ENCODE measurements at regions not wholly inside any gene's neighbourhood (a gene's known extent, or its start where the extent isn't known, plus 50 kb on each side); places are given as distances from the start of the nearest gene placed in this dataset.

DNA sequence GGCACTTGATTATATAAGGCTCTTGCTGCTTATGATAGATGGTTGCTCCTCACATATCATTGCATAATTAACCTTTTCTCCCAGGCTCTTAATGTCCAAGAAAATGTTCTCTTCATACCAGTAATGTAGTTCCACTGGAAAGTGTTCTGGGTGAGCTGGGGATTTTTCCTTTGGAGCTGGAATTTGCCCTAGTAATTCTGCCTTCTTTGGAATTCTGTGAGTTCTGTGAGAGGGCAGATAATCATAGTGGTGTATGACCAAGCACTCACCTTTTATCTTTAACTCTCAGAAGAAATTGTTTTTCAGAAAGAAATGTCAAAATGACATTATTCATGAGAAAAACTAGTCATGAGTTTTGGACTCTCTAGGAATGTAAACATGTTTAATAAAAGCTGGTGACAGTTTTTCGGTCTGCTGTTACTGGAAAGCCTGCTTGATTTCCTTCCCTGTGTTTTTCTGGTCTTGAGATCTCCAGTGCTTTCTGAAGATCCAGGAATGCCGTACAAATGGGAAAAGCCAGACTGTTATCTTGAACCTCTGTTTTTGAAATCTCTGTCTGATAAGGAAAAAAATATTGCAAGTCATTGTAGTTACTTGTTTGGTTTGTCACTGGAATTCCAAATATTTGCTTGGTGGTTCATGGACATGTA lies 148.3 kb upstream of the PRPS1L1 start:
- no peak overlapping the region for H3K27ac Mint-ChIP-seq
- peaks cover 9% of the 10 kb centered on the region for H3K9me3 Mint-ChIP-seq
- DNase-seq (ENCODE audit: low spot score) (no peak), ATAC-seq (no peak)
- H3K4me1 Mint-ChIP-seq: no peaks in the 10 kb centered on the region
- POLR2A ChIA-PET: no interaction called here
- CTCF ChIA-PET: no interaction called here
- no peak overlapping the region for H3K4me3 Mint-ChIP-seq
- TF ChIP-seq ZNF263 (CRISPR knock-in tag; IDR thresholded peaks at IDR 0.05; ENCODE audit: low read depth) (no peak), HMGA2 (CRISPR knock-in tag; IDR thresholded peaks at IDR 0.05) (no peak), ZNF219 (CRISPR knock-in tag; IDR thresholded peaks at IDR 0.05; ENCODE audit: borderline replicate concordance) (no peak)
- TF ChIP-seq, protein P1, sequence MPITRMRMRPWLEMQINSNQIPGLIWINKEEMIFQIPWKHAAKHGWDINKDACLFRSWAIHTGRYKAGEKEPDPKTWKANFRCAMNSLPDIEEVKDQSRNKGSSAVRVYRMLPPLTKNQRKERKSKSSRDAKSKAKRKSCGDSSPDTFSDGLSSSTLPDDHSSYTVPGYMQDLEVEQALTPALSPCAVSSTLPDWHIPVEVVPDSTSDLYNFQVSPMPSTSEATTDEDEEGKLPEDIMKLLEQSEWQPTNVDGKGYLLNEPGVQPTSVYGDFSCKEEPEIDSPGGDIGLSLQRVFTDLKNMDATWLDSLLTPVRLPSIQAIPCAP (CRISPR knock-in tag; IDR thresholded peaks at IDR 0.05): no peak
- TF ChIP-seq, protein P2, sequence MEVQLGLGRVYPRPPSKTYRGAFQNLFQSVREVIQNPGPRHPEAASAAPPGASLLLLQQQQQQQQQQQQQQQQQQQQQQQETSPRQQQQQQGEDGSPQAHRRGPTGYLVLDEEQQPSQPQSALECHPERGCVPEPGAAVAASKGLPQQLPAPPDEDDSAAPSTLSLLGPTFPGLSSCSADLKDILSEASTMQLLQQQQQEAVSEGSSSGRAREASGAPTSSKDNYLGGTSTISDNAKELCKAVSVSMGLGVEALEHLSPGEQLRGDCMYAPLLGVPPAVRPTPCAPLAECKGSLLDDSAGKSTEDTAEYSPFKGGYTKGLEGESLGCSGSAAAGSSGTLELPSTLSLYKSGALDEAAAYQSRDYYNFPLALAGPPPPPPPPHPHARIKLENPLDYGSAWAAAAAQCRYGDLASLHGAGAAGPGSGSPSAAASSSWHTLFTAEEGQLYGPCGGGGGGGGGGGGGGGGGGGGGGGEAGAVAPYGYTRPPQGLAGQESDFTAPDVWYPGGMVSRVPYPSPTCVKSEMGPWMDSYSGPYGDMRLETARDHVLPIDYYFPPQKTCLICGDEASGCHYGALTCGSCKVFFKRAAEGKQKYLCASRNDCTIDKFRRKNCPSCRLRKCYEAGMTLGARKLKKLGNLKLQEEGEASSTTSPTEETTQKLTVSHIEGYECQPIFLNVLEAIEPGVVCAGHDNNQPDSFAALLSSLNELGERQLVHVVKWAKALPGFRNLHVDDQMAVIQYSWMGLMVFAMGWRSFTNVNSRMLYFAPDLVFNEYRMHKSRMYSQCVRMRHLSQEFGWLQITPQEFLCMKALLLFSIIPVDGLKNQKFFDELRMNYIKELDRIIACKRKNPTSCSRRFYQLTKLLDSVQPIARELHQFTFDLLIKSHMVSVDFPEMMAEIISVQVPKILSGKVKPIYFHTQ (CRISPR knock-in tag; IDR thresholded peaks at IDR 0.05): no peak
- no peaks in the 10 kb centered on the region for H3K36me3 Mint-ChIP-seq
- no peaks in the 10 kb centered on the region; the same call in 1 of the 2 replicates for H3K27me3 Mint-ChIP-seq (ENCODE audit: low read depth)

DNA sequence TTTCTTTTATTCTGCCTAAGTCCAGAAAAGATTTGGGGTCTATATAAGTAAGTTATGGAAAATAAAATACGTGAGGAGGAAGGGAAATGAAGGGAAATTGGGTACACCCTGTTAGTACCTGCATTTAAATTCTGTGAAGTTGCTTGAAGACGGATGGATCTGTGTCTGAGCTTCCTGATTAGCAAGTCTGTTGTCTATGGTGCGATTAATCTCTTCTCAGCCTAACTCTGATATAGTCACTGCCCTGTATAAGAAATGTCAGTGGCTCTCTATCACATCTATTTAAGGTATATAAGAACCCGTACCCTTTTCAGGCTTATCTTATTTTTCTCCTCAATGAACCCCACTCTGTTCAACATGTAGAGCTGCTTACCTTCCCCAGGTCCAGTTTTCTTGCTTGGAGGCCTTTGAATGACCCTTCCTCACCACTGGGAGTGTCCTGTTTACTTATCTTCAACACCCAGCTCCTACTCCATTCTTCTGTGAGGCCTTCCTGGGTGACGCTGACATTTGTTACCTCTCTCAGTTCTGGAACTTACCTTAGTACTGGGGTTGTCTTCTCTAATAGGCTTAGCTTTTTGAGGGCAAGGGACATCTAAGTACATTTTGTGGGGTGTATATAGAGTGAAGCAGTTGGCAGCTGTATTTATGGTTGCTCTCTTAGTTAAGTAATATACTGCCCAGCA lies 149.6 kb upstream of the PRPS1L1 start:
- Mint-ChIP-seq H3K27me3 (ENCODE audit: low read depth) (no peaks in the 10 kb centered on the region; the same call in 1 of the 2 replicates), H3K27ac (no peak overlapping the region), H3K4me3 (no peak overlapping the region), H3K4me1 (no peaks in the 10 kb centered on the region), H3K36me3 (no peaks in the 10 kb centered on the region), H3K9me3 (peaks cover 9% of the 10 kb centered on the region)
- ATAC-seq: no peak
- CTCF ChIA-PET: no interaction called here
- POLR2A ChIA-PET: no interaction called here
- TF ChIP-seq, protein P1 (CRISPR knock-in tag; IDR thresholded peaks at IDR 0.05): no peak
- TF ChIP-seq TEAD4 (CRISPR knock-in tag; IDR thresholded peaks at IDR 0.05) (no peak), KAT7 (CRISPR knock-in tag; IDR thresholded peaks at IDR 0.05; ENCODE audit: borderline replicate concordance) (no peak), EMX1 (CRISPR knock-in tag; IDR thresholded peaks at IDR 0.05) (no peak)
- DNase-seq (ENCODE audit: low spot score): no peak

DNA sequence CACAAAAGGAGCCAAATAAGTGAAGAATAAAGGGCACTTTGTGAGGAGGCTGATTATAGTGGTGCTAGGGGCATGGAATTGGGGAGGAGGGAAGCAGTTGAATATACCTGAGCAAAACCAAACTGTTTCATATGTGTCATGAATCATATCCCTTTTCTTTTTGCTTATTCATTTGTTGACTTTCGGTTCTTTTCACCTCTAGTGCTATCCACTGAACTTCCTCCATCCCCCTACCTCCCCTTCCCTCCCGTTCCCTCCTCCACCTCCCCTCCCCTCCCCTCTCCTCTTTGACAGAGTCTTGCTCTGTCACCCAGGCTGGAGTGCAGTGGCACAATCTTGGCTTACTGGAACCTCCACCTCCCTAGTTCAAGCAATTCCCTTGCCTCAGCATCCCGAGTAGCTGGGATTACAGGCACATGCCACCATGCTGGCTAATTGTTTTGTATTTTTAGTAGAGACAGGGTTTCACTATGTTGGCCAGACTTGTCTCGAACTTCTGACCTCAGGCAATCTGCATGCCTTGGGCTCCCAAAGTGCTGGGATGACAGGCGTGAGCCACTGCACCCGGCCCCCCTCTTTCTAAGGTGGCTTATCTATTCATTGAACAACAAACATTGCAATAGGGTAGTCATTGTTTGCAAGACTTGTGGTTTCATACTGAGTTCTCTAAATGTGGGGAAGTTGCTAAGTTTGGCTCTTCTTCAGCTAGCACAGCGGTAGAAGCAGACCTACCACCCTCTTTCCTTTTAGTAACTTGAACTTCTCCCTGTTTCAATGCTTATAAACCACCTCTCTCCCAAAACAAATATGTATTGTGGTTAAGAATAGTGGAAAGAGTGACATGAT lies 150.4 kb upstream of the PRPS1L1 start:
- H3K27me3 Mint-ChIP-seq (ENCODE audit: low read depth): no peaks in the 10 kb centered on the region; the same call in 1 of the 2 replicates
- no peak overlapping the region for H3K27ac Mint-ChIP-seq
- TF ChIP-seq, protein P3, sequence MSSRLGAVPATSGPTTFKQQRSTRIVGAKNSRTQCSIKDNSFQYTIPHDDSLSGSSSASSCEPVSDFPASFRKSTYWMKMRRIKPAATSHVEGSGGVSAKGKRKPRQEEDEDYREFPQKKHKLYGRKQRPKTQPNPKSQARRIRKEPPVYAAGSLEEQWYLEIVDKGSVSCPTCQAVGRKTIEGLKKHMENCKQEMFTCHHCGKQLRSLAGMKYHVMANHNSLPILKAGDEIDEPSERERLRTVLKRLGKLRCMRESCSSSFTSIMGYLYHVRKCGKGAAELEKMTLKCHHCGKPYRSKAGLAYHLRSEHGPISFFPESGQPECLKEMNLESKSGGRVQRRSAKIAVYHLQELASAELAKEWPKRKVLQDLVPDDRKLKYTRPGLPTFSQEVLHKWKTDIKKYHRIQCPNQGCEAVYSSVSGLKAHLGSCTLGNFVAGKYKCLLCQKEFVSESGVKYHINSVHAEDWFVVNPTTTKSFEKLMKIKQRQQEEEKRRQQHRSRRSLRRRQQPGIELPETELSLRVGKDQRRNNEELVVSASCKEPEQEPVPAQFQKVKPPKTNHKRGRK (CRISPR knock-in tag; IDR thresholded peaks at IDR 0.05; ENCODE audit: borderline replicate concordance): no peak
- TF ChIP-seq, protein P4, sequence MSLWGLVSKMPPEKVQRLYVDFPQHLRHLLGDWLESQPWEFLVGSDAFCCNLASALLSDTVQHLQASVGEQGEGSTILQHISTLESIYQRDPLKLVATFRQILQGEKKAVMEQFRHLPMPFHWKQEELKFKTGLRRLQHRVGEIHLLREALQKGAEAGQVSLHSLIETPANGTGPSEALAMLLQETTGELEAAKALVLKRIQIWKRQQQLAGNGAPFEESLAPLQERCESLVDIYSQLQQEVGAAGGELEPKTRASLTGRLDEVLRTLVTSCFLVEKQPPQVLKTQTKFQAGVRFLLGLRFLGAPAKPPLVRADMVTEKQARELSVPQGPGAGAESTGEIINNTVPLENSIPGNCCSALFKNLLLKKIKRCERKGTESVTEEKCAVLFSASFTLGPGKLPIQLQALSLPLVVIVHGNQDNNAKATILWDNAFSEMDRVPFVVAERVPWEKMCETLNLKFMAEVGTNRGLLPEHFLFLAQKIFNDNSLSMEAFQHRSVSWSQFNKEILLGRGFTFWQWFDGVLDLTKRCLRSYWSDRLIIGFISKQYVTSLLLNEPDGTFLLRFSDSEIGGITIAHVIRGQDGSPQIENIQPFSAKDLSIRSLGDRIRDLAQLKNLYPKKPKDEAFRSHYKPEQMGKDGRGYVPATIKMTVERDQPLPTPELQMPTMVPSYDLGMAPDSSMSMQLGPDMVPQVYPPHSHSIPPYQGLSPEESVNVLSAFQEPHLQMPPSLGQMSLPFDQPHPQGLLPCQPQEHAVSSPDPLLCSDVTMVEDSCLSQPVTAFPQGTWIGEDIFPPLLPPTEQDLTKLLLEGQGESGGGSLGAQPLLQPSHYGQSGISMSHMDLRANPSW (CRISPR knock-in tag; conservative IDR thresholded peaks at IDR 0.05; ENCODE audit: low read depth): no peak
- TF ChIP-seq, protein P5, sequence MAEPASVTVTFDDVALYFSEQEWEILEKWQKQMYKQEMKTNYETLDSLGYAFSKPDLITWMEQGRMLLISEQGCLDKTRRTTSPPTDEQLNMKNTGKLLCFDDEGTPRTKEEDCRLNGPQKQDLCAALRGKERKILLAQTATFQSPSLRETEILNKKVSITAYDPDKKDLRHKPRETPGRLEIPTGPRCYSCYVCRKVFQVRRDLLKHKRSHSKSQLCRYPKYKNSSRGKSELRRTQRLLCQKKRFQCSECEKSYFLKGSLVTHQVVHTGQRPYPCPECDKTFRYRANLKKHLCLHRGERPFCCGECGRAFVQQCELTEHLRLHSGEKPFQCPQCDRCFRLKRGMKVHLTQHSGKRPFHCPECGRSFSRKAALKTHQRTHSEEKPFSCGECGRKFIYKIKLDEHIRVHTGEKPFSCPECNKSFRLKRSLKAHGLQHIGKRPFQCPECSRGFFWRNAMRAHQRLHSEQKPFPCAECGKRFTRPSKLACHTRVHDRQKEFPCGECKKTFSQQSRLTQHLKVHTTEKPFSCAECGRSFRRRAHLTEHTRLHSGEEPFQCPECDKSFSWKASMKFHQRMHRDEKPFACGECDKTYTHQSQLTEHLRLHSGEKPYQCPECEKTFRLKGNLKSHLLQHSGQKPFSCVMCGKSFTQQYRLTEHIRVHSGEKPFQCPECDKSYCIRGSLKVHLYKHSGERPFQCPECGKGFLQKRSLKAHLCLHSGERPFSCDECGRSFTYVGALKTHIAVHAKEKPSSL (CRISPR knock-in tag; conservative IDR thresholded peaks at IDR 0.05): no peak
- TF ChIP-seq, protein P6, sequence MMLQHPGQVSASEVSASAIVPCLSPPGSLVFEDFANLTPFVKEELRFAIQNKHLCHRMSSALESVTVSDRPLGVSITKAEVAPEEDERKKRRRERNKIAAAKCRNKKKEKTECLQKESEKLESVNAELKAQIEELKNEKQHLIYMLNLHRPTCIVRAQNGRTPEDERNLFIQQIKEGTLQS (CRISPR knock-in tag; conservative IDR thresholded peaks at IDR 0.05): no peak
- TF ChIP-seq JUN (CRISPR knock-in tag; IDR thresholded peaks at IDR 0.05): no peak
- TF ChIP-seq ZBTB21 (CRISPR knock-in tag; IDR thresholded peaks at IDR 0.05; ENCODE audit: borderline replicate concordance): no peak
- TF ChIP-seq FOXJ3 (CRISPR knock-in tag; IDR thresholded peaks at IDR 0.05; ENCODE audit: borderline replicate concordance): no peak
- no peak for TF ChIP-seq MXD4 (CRISPR knock-in tag; IDR thresholded peaks at IDR 0.05; ENCODE audit: borderline replicate concordance)

More for the DNA sequence above, 150.4 kb upstream of the PRPS1L1 start:
- no peak overlapping the region for H3K4me3 Mint-ChIP-seq
- POLR2A ChIA-PET: no interaction called here
- ATAC-seq (no peak), DNase-seq (ENCODE audit: low spot score) (no peak)
- no peaks in the 10 kb centered on the region for H3K4me1 Mint-ChIP-seq
- no peaks in the 10 kb centered on the region for H3K36me3 Mint-ChIP-seq
- H3K9me3 Mint-ChIP-seq: peaks cover 9% of the 10 kb centered on the region
- CTCF ChIA-PET: interaction anchor here (0.5 kb wide), 1 partner anchor 78 kb away, joined by 3 read pairs; no protein-coding TSS in a partner anchor
